NCI-H1105 treated with DMSO at 0.1 percent for 48 hours (cell line): ENCODE measurements at regions not wholly inside any gene's neighbourhood (a gene's known extent, or its start where the extent isn't known, plus 50 kb on each side); places are given as distances from the start of the nearest gene placed in this dataset.
"Not testable (repeated sequence)": the region's sequence is repeated elsewhere in the genome, so short reads cannot be mapped to it uniquely, and the experiment has no call there.

Experiments
- DNase-seq: peaks from one replicate; lab custom pipeline; 2025; lab: John Stamatoyannopoulos, UW

DNA sequence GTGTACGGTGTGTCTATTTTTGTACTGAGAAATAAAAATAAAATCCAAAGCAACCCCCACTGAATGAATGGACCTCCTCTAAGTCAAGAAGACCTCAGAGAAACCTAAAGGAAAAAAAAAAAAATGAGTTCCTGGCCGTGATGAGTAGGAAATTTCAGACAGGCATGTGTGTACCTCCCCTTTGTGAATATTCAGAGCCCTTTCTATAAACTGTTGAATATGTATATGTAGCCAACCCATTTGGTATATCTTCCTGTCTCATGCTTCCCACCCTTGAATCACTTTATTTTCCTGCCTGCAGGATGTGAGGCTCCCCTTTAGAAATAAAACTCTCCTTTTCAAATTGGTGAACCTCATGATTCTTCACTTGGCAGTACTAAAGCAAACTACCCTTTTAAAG lies 887.8 kb upstream of the NCAM2 start:
- no peak for DNase-seq

DNA sequence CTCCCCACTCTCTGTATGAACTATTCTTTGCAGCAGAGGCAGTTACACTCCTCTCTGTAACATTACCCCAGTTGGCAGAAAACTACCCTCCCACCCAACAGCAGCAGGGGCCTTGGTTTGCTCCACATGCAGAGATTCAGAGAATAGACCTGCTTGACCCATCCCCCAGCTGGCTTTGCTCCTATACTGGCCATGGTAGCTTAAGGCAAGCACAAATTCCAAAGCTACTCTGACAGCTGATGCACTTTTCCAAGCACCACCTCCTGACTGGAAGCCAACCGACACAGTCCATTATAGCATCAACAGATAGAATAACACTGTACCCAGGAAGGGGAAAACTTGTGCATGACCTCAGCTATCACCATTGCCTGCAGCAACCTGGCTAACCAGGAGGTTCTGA lies 846.5 kb upstream of the NCAM2 start:
- DNase-seq: no peak

DNA sequence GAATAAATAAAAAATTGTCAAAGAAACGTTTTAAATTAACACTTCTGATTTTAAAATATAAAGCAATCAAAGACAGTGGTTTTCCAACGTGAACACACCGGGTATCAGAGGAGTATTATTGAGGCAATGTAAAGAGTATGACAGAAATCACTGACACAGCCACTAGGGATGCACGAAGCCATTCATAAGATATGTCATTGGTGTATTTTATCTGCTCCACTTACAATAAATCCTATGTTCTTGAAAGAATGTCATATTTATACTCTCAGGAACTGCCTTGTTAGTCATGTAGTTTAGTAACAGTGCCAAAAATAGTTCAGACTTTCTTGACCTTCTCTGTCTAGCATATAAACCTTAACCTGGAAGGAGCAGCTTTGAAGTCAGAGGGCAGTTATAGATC lies 835.0 kb upstream of the NCAM2 start:
- DNase-seq: no peak

DNA sequence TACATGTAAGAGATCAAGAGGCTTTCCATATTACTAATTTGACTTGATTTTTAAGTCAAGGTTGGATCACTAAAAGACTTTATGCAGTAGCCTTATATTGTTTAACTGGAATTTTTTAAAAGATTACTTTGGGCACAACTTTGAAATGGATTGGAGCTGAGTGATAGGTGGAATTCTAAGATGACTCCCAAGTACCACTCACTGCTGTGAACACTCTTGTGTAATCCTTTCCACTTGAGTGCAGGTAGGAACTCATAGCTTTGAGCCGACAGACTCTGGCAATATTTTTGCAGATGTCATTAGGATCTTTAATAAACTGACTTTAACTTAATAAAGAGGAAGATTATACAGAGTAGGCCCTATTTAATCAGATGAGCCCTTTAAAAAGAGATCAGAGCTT lies 831.1 kb upstream of the NCAM2 start:
- DNase-seq: no peak

DNA sequence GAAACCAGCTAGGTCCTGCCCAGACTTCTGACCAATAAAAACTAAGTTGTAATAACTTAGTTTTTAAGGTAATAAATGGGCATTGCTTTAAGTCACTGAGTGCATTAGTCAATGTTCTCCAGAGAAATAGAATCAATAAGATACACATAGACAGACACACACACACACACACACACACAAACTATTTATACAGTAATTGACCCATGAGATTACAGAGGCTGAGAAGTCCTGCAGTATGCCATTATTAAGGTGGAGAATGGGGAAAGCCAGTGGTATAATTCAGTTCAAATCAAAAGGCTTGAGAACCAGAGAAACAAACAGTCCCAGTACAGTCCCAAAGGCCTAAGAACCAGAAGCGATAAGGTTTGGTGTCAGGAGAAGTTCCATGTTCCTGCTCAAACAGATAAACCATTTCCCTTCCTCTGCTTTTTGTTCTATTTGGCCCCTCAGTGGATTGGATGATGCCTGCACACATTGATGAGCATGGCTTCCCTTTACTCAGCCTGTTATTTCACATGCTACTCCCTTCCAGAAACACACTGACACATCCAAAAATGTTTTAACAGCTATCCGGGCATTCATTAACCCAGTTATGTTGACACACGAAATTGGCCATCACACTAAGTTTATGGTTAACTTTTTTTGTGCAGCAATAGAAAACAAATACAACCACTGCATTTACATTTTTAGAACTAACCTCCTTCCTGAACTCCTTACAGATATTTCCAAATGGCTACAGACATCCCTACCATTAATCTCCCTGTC lies 828.2 kb upstream of the NCAM2 start:
- DNase-seq: no peak

DNA sequence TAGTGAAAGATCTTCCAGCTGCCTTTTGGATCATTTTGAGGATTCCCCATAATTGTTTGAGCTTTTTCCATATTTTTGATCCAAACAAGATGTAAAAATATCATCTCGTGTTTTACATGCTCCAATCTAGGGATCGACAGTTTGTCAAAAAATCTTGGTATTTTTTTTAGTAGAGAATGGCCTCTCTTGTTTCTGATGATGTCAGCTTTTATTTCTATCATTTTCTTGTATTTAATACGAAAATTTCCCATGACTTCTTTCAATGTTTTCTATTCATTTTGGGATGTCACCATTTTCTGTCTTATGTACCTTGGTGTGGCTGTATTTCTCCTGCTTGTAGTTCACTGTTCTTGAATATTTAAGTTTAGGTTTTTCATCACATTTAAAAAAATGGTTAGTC lies 812.0 kb upstream of the NCAM2 start:
- no peak for DNase-seq

DNA sequence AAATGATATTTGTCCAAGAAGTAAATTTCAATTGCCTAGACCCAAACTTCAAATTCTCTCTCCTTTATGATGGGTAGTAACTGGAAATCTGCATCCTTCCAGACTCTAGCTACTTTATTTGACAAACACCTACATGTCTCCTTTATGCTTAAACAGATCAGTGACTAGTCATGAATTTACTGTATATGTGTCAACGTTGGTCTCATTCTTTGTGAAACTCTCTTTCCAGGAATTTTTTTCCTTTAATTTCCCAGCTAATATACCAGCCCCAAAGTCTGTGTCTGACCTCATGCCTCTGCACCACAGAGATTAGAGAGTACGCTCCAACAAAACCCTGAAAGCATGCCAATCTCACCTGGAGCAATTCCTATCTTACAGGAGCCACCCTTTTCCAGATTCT lies 811.2 kb upstream of the NCAM2 start:
- no peak for DNase-seq

DNA sequence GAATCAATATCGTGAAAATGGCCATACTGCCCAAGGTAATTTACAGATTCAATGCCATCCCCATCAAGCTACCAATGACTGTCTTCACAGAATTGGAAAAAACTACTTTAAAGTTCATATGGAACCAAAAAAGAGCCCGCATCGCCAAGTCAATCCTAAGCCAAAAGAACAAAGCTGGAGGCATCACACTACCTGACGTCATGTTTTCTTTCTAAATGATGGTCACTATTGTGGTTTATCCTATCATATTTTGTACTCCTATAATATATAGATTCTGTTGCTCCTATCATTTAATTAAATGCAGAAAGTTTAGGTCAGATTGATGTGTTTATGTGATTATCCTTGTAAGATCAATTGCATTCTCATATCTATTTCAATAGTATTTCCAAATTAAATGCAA lies 796.9 kb upstream of the NCAM2 start:
- not testable (repeated sequence) for DNase-seq

DNA sequence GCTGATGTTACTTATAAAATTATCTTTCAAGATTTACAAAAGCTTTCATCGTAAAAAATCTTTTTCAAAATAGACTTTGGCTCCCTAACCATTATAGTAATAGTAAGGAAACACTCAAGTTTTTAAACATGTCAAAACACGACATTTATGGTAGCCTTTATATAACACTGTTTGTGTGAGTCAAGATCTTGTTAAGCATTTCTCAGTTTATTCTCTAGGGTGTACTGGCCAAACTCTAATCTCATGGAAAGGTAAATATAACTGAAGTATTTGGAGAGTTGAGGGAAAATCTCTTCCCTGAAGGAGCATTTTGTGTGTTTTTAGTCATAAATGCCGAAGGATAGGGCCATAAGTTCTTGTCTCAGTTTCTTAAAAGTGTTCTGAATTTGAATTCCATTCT lies 790.9 kb upstream of the NCAM2 start:
- DNase-seq: no peak

DNA sequence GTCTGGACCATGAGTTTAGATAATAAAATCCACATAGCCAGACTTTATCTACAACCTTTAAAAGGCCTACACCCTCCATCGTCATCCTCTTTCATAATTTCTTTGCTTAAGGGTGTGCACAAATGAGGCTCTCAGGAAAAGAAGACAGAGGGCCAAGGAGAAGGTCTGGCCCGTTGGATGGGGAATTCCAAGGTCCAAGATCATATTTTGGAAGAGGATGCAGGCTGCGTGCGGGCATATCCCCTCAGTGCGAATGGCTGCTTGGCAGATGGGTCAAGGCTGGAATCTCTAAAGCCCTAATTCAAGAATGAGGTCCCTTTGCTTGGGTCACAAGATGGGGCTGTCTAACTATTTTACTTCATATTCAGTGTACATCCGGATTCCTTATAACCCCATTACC lies 782.2 kb upstream of the NCAM2 start:
- DNase-seq: no peak

DNA sequence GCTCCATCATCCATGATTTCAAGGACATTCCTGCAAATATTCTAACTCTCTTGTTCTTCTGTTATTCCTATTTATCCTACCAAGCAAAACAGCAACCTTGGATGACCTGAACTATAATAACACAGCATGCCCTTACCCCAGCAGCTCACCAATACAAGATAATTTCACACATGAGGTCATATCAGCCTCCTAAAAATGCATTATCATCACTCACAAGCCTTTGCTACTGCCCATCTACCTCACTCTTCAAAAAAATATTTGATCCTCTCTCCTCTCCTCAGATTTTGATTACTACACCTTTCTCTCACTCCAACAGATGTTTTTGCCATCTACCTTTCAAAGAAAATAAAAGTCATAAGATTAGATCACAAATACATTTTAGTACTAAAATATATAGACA lies 777.6 kb upstream of the NCAM2 start:
- no peak for DNase-seq

DNA sequence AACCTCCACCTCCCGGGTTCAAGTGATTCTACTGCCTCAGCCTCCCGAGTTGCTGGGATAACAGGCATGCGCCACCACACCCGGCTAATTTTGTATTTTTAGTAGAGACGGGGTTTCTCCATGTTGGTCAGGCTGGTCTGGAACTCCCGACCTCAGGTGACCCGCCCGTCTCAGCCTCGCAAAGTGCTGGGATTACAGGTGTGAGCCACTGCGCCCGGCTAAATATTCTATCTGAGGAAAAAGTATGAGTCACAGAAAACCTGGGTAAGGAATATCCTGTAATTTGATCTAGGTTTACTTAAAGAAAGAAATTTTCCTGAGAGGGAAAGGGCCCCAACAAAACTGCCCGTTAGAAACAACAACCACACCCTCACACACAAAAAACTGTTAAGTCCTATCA lies 776.2 kb upstream of the NCAM2 start:
- DNase-seq: not testable (repeated sequence)

DNA sequence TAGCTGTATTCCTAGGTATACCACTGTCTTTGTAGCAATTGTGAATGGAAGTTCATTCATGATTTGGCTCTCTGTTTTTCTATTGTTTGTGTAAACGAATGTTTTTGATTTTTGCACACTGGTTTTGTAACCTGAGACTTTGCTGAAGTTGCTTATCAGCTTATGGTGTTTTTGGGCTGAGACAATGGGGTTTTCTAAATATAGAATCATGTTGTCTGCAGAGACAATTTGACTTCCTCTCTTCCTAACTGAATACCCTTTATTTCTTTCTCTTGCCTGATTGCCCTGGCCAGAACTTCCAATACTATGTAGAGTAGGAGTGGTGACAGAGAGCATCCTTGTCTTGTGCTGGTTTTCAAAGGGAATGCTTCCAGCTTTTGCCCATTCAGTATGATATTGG lies 761.6 kb upstream of the NCAM2 start:
- DNase-seq: not testable (repeated sequence)

DNA sequence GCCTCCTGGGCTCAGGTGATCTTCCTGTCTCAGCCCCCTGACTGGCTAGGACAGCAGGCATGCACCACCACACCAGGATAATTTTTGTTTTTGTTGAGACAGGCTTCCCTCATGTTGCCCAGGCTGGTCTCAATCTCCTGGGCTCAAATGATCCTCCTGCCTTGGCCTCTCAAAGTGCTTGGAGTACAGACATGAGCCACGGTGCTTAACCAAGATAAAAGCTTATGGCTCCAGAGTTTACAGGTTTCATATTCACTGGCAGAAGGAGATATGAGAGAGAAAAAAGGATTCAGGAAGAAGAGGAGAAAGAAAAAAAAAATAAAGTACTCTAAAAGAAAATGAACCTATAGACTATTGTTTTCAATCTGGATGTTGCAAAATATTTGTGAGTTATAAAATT lies 748.8 kb upstream of the NCAM2 start:
- DNase-seq: no peak

DNA sequence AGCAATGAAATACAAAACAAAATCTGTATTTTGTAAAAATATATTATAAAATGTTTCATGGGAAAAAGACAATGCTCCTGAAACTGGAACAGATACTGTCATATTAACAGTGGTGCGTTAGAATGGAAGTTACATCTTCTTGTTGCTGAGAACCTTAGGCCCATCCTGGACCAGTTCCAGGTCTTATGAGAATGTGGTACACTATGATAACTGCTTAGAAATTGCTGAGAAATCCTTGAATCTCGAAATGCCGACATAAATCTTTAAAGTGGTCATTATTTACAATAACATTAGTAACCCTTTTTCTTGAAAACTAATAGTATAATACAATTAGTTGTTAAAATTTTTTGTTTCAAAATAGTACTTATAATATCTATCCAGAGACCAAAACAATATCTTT lies 747.9 kb upstream of the NCAM2 start:
- DNase-seq: no peak

DNA sequence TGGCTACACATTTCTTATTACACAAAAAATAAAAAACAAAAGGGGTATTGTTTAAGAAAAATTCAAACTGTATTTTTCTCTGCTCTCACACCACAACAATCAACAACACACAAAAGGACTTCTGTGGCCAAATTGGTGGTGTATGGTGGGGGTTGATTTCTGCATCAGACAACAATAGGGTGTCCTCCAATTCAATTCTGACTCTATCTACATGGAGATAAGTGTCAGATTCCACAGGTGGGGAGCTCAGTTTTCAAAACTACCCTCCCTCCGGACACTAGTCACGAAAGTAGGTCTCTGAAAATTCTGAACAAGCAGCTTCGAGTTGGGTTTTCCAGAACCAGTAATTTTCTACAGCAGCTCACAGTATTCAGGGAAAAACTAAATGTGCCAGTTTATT lies 744.9 kb upstream of the NCAM2 start:
- DNase-seq: no peak

DNA sequence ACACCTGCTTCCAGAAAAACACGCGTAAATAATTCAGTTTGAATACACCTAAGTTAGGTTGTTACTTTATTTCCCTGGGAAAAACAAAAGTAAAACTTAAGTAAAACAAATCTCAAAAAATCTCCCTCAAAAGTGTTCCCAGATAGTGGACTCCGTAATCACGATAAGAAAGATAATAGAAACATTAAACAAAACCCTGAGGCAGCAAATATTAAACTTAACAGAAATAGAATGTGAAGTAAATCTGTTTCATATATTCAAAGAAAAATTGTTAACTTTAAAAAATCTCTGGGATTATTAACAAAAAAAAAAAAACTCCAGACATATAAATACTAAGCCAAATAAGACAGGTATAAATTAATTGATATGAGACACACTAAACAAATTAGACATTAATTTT lies 743.2 kb upstream of the NCAM2 start:
- DNase-seq: no peak

DNA sequence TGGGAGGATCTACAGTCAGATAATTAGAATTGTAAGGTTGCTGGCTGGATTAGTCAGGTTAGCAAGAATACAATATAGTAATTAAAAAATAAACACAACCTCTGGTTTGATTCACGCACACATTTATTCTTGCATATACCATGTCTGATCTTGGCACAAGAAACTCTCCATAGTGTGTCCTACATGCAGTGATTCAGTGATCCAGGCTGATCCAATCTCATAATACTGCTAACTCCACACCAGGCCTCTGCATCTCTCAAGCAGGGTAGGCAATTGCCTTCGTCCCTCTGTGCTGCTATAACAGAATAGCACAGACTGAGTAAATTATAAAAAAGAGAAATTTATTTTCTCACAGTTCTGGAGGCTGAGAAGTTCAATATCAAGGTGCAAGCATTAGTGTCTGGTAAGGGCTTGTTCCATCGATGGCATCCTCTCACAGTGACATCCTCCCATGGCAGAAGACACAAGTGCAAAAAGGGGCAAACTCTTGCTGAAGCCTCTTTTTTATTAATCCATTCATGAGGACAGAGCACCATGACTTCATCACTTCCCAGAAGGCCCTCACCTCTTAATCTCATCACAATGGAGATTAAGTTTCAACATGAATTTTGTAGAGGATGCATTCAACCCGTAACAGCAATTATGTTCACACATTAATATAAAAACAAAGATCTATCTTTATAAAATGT lies 741.0 kb upstream of the NCAM2 start:
- DNase-seq: no peak

DNA sequence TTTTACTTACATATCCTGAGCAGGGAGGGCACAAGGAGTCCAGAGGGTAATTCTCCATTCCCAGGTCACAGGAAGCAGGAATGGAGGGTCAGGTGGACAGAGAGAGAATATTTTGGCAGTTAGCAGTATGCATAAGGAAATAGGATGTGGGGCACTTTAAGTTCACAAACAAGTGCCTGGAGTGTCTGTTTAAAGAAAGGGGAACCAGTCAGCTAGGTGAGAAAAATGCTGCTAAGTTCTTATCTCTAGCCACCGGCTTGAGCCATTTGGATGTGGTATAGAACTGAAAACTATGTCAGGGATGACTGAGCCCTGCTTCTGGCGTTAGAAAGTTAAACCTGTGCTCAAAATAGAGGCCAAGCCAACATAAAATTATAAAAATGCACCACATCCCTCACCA lies 739.7 kb upstream of the NCAM2 start:
- DNase-seq: no peak

DNA sequence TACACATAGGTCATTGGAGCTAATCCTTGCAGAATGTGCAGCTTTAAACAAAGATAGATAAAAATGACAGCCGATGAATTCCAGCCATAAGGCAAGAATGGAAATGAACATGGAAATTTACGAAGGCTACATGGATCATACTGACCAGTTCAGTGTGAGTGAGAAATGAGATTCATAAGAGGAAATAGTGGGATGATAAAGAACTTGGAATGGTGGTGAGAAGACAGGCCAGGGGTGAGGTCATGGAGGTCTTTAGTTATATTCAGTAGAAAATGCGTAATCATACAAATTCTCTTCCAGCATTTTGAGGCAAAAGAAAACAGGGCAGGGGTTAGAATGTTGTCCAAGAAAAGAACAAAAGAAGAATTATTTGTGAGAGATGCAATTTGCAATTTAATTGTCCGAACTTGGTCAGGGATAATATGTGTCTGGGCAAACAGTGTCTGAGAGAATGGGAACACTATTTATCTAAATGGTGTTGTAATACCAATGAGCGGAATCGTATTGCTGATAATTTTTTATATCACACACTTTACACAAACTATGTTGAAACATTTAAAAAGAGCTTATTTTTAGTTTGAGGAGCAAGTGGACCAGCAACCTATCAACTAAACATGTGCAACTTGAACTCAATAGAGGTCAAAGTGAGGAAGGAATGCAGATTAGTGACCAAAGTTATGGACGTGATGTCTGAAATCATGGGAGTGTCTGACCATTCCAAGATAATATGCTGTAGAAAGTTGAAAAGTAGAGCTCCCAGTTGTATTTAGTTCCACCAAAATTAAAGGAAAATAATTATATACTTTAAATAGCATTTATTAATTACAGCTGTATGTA lies 739.0 kb upstream of the NCAM2 start:
- DNase-seq: no peak

DNA sequence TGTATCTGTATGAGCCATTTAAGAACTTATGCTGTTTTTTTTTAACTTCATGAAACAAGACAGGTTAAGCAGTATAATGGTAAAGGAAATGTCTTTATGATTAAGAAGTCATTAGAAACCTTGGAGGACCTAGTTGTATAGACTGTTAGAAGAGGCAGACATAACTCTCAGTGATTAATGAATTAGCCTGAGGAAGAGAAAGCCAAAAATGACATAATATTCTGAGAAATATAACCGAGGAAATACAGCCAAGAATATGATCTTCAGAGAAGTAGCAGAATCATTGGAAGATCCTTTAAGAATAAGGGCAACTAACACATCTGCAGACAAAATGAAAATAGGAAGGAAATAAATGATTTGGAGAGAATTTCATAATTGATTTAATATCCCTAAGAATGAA lies 738.1 kb upstream of the NCAM2 start:
- no peak for DNase-seq

DNA sequence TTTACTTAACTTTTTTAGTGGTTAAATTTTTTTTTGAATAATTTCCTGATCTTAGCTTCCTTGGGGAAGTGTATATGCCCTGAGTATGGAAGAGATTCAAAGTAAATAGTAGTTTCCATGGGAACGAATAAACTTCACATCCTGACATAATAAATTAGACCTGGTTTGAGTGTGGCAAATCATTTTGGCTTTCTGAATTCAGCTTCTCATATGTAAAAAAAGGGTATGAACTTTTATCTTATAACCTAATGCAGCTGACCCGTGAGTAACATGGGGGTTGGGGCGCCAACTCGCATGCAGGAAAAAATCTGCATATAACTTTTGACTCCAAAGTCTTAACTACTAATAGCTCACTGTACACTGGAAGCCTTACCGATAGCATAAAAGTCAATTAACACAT lies 736.8 kb upstream of the NCAM2 start:
- no peak for DNase-seq
